ENCODE measurements at regions not wholly inside any gene's neighbourhood (a gene's known extent, or its start where the extent isn't known, plus 50 kb on each side); places are given as distances from the start of the nearest gene placed in this dataset.

- Histone ChIP-seq H3K4me3 (ENCODE audit: low read depth, low read length, poor library complexity, severe bottlenecking) (no peak overlapping the region), H3K9me3 (ENCODE audit: low read depth, low read length, poor library complexity, severe bottlenecking) (no peaks in the 10 kb centered on the region), H3K27me3 (replicated peaks; ENCODE audit: insufficient read depth, low read depth, low read length, poor library complexity) (no peaks in the 10 kb centered on the region), H3K36me3 (ENCODE audit: insufficient read depth, low read length, poor library complexity, severe bottlenecking) (no peaks in the 10 kb centered on the region), H3K4me1 (ENCODE audit: insufficient read depth, low read length, poor library complexity, severe bottlenecking) (peaks cover 4% of the 10 kb centered on the region), H3K27ac (ENCODE audit: low read depth, low read length, poor library complexity, severe bottlenecking) (no peak overlapping the region)
- intact Hi-C loops (cut with micrococcal nuclease; ENCODE audit: unreplicated experiment): no loop called here
- CTCF ChIA-PET: no interaction called here
- TF ChIP-seq CTCF (conservative IDR thresholded peaks at IDR 0.05; ENCODE audit: low read depth, low read length) (peak; percentile 50), EZH2 (IDR thresholded peaks at IDR 0.05; ENCODE audit: borderline replicate concordance, low read depth, low read length, poor library complexity, severe bottlenecking) (no peak)
- POLR2A ChIA-PET (ENCODE audit: low non-redundant PET): no interaction called here
- no peak for DNase-seq (ENCODE audit: low spot score)
- no TSS peak for BruUV-seq (replicated peaks)
Measured at GRCh38 chr20:24149881-24150307, 161.3 kb upstream of the GGTLC1 start.

GRCh38 chr20:24149175-24149574 lies 160.6 kb upstream of the GGTLC1 start:
- no peaks in the 10 kb centered on the region for H3K9me3 ChIP-seq (ENCODE audit: low read depth, low read length, poor library complexity, severe bottlenecking)
- no peaks in the 10 kb centered on the region for H3K36me3 ChIP-seq (ENCODE audit: insufficient read depth, low read length, poor library complexity, severe bottlenecking)
- H3K4me1 ChIP-seq (ENCODE audit: insufficient read depth, low read length, poor library complexity, severe bottlenecking): peaks cover 4% of the 10 kb centered on the region
- no peaks in the 10 kb centered on the region for H3K27me3 ChIP-seq (replicated peaks; ENCODE audit: insufficient read depth, low read depth, low read length, poor library complexity)
- no peak overlapping the region for H3K27ac ChIP-seq (ENCODE audit: low read depth, low read length, poor library complexity, severe bottlenecking)
- H3K4me3 ChIP-seq (ENCODE audit: low read depth, low read length, poor library complexity, severe bottlenecking): no peak overlapping the region
- BruUV-seq (replicated peaks): no TSS peak
- CTCF ChIA-PET: no interaction called here
- no peak for TF ChIP-seq CTCF (conservative IDR thresholded peaks at IDR 0.05; ENCODE audit: low read depth, low read length)
- no peak for TF ChIP-seq EZH2 (IDR thresholded peaks at IDR 0.05; ENCODE audit: borderline replicate concordance, low read depth, low read length, poor library complexity, severe bottlenecking)
- intact Hi-C loops (cut with micrococcal nuclease; ENCODE audit: unreplicated experiment): no loop called here
- DNase-seq (ENCODE audit: low spot score): no peak
- POLR2A ChIA-PET (ENCODE audit: low non-redundant PET): no interaction called here

GRCh38 chr20:24148372-24148771 lies 159.8 kb upstream of the GGTLC1 start:
- Histone ChIP-seq H3K9me3 (ENCODE audit: low read depth, low read length, poor library complexity, severe bottlenecking) (no peaks in the 10 kb centered on the region), H3K36me3 (ENCODE audit: insufficient read depth, low read length, poor library complexity, severe bottlenecking) (no peaks in the 10 kb centered on the region), H3K4me3 (ENCODE audit: low read depth, low read length, poor library complexity, severe bottlenecking) (no peak overlapping the region), H3K27ac (ENCODE audit: low read depth, low read length, poor library complexity, severe bottlenecking) (no peak overlapping the region), H3K4me1 (ENCODE audit: insufficient read depth, low read length, poor library complexity, severe bottlenecking) (peaks cover 4% of the 10 kb centered on the region), H3K27me3 (replicated peaks; ENCODE audit: insufficient read depth, low read depth, low read length, poor library complexity) (no peaks in the 10 kb centered on the region)
- POLR2A ChIA-PET (ENCODE audit: low non-redundant PET): no interaction called here
- TF ChIP-seq EZH2 (IDR thresholded peaks at IDR 0.05; ENCODE audit: borderline replicate concordance, low read depth, low read length, poor library complexity, severe bottlenecking) (no peak), CTCF (conservative IDR thresholded peaks at IDR 0.05; ENCODE audit: low read depth, low read length) (no peak)
- no peak for DNase-seq (ENCODE audit: low spot score)
- intact Hi-C loops (cut with micrococcal nuclease; ENCODE audit: unreplicated experiment): no loop called here
- no TSS peak for BruUV-seq (replicated peaks)
- CTCF ChIA-PET: no interaction called here

Measured in A673 (cell line).